Tibial nerve (tissue), 3 donors: ENCODE measurements at regions not wholly inside any gene's neighbourhood (a gene's known extent, or its start where the extent isn't known, plus 50 kb on each side); places are given as distances from the start of the nearest gene placed in this dataset.

Experiments used
- EP300 ChIP-seq, 2 donors: sonication (generic); formaldehyde crosslinking; IDR thresholded peaks; one replicate each; pipeline ENCODE4 v1.6.1; 2017; ENCODE audit warnings: antibody characterized with exemption in 2 of 2, mild to moderate bottlenecking in 1 of 2
- POLR2A ChIP-seq, 2 donors: fragments of 450-650 bp; IDR thresholded peaks; one replicate each; pipeline ENCODE4 v1.6.1; 2017; ENCODE audit warnings: antibody characterized with exemption in 2 of 2, mild to moderate bottlenecking in 2 of 2, moderate library complexity in 2 of 2

- TF ChIP-seq POLR2A (IDR thresholded peaks at IDR 0.05) (no peak), EP300 (IDR thresholded peaks at IDR 0.05) (no peak)
Observed at GRCh38 chr4:23365871-23366556, 523.8 kb downstream of the PPARGC1A start.
